GM21390 (cell line): ENCODE measurements at regions not wholly inside any gene's neighbourhood (a gene's known extent, or its start where the extent isn't known, plus 50 kb on each side); places are given as distances from the start of the nearest gene placed in this dataset.

Source experiments
- ATAC-seq: cut with Tn5 transposase; IDR thresholded peaks from one replicate; pipeline ENCODE4 v1.9.1; 2021; ENCODE audit not compliant: unreplicated experiment

- ATAC-seq: no peak
Observed at GRCh38 chr1:72851597-72851996, 569.3 kb upstream of the NEGR1 start.

GRCh38 chr1:72848997-72849396 is 566.7 kb upstream of the NEGR1 start:
- ATAC-seq: no peak

- no peak for ATAC-seq
Observed at GRCh38 chr1:72847651-72848050, 565.3 kb upstream of the NEGR1 start.

GRCh38 chr1:72846476-72847278 is 564.3 kb upstream of the NEGR1 start:
- ATAC-seq: no peak

- ATAC-seq: no peak
Observed at GRCh38 chr1:72845981-72846380, 563.6 kb upstream of the NEGR1 start.

- no peak for ATAC-seq
Observed at GRCh38 chr1:72845381-72845780, 563.0 kb upstream of the NEGR1 start.

- ATAC-seq: no peak
Observed at GRCh38 chr1:72837781-72838180, 555.4 kb upstream of the NEGR1 start.

- ATAC-seq: no peak
Observed at GRCh38 chr1:72830606-72831390, 548.5 kb upstream of the NEGR1 start.

- ATAC-seq: no peak
Observed at GRCh38 chr1:72827278-72827677, 544.9 kb upstream of the NEGR1 start.

- no peak for ATAC-seq
Observed at GRCh38 chr1:72804541-72804940, 522.2 kb upstream of the NEGR1 start.

GRCh38 chr1:72781038-72781437 is 498.7 kb upstream of the NEGR1 start:
- ATAC-seq: no peak

GRCh38 chr1:72780212-72780611 is 497.9 kb upstream of the NEGR1 start:
- no peak for ATAC-seq

GRCh38 chr1:72777918-72778317 is 495.6 kb upstream of the NEGR1 start:
- ATAC-seq: no peak

GRCh38 chr1:72763481-72763880 is 481.1 kb upstream of the NEGR1 start:
- no peak for ATAC-seq

- ATAC-seq: no peak
Observed at GRCh38 chr1:72759486-72759885, 477.1 kb upstream of the NEGR1 start.

GRCh38 chr1:72757843-72758242 is 475.5 kb upstream of the NEGR1 start:
- ATAC-seq: no peak

GRCh38 chr1:72745413-72745812 is 463.1 kb upstream of the NEGR1 start:
- no peak for ATAC-seq

GRCh38 chr1:72734415-72734814 is 452.1 kb upstream of the NEGR1 start:
- ATAC-seq: no peak

- ATAC-seq: no peak
Observed at GRCh38 chr1:72724951-72725861, 442.9 kb upstream of the NEGR1 start.

GRCh38 chr1:72705921-72706320 is 423.6 kb upstream of the NEGR1 start:
- ATAC-seq: no peak

- ATAC-seq: no peak
Observed at GRCh38 chr1:72704841-72705477, 422.6 kb upstream of the NEGR1 start.
